H9 (cell line): ENCODE measurements at regions not wholly inside any gene's neighbourhood (a gene's known extent, or its start where the extent isn't known, plus 50 kb on each side); places are given as distances from the start of the nearest gene placed in this dataset.

Experiments
- DNase-seq: peaks from one replicate; pipeline ENCODE4 v3.0.0-alpha.2; 2017
- H2AFZ ChIP-seq: one replicate; pipeline ENCODE4 v1.6.1; 2013; ENCODE audit warnings: mild to moderate bottlenecking, low read length, control low read depth, moderate library complexity
- H2AK5ac ChIP-seq: 2 replicates; pipeline ENCODE4 v1.6.1; 2013; ENCODE audit warnings: low read length, control low read depth, mixed read lengths; ENCODE audit not compliant: insufficient read length
- H2BK120ac ChIP-seq: one replicate; pipeline ENCODE4 v1.6.1; 2013; ENCODE audit warnings: low read depth, mild to moderate bottlenecking, low read length, control low read depth, inconsistent platforms; ENCODE audit not compliant: poor library complexity, severe bottlenecking
- H2BK12ac ChIP-seq: 2 replicates; pipeline ENCODE4 v1.6.1; 2013; ENCODE audit warnings: low read length, control low read depth, mixed read lengths, low read depth; ENCODE audit not compliant: insufficient read length
- H2BK15ac ChIP-seq: 2 replicates; pipeline ENCODE4 v1.6.1; 2013; ENCODE audit warnings: low read depth, low read length, control low read depth
- H2BK20ac ChIP-seq: one replicate; pipeline ENCODE4 v1.6.1; 2013; ENCODE audit warnings: low read depth, mild to moderate bottlenecking, low read length, control low read depth, inconsistent platforms; ENCODE audit not compliant: poor library complexity, severe bottlenecking
- H2BK5ac ChIP-seq: 2 replicates; pipeline ENCODE4 v1.6.1; 2013; ENCODE audit warnings: low read length, control low read depth, mixed read lengths; ENCODE audit not compliant: insufficient read length
- H3K14ac ChIP-seq: 2 replicates; pipeline ENCODE4 v1.6.1; 2013; ENCODE audit warnings: low read length, control low read depth; ENCODE audit not compliant: insufficient read depth
- H3K18ac ChIP-seq: 2 replicates; pipeline ENCODE4 v1.6.1; 2013; ENCODE audit warnings: low read depth, mild to moderate bottlenecking, mixed read lengths, low read length, control low read depth; ENCODE audit not compliant: insufficient read length
- H3K23ac ChIP-seq: 2 replicates; pipeline ENCODE4 v1.6.1; 2013; ENCODE audit warnings: low read length, control low read depth, mixed read lengths, low read depth; ENCODE audit not compliant: insufficient read length
- H3K23me2 ChIP-seq: 2 replicates; pipeline ENCODE4 v1.6.1; 2013; ENCODE audit warnings: low read depth, mild to moderate bottlenecking, mixed read lengths, low read length, control low read depth; ENCODE audit not compliant: insufficient read length, poor library complexity, severe bottlenecking
- H3K27ac ChIP-seq: 2 replicates; pipeline ENCODE4 v1.5.1; 2013; ENCODE audit warnings: low read length, control low read depth, mixed read lengths, low read depth; ENCODE audit not compliant: insufficient read length
- H3K27me3 ChIP-seq: 2 replicates; pipeline ENCODE4 v1.6.1; 2013; ENCODE audit warnings: low read length, control low read depth, inconsistent platforms; ENCODE audit not compliant: insufficient read depth
- H3K4ac ChIP-seq: 2 replicates; pipeline ENCODE4 v1.6.1; 2013; ENCODE audit warnings: low read depth, mild to moderate bottlenecking, control low read depth, inconsistent platforms, low read length, moderate library complexity
- H3K4me1 ChIP-seq: 2 replicates; pipeline ENCODE4 v1.6.1; 2013; ENCODE audit warnings: low read length, control low read depth, inconsistent platforms; ENCODE audit not compliant: insufficient read depth
- H3K4me2 ChIP-seq: 2 replicates; pipeline ENCODE4 v1.6.1; 2013; ENCODE audit warnings: low read length, control low read depth, mixed read lengths; ENCODE audit not compliant: insufficient read length, insufficient read depth
- H3K56ac ChIP-seq: 2 replicates; pipeline ENCODE4 v1.6.1; 2013; ENCODE audit warnings: low read depth, mild to moderate bottlenecking, mixed read lengths, low read length, control low read depth; ENCODE audit not compliant: insufficient read length
- H3K79me1 ChIP-seq: 2 replicates; pipeline ENCODE4 v1.6.1; 2013; ENCODE audit warnings: low read depth, mild to moderate bottlenecking, moderate library complexity, low read length, control low read depth, inconsistent platforms; ENCODE audit not compliant: insufficient read depth, poor library complexity, severe bottlenecking
- H3K79me2 ChIP-seq: 2 replicates; pipeline ENCODE4 v1.6.1; 2013; ENCODE audit warnings: low read length, control low read depth, inconsistent platforms; ENCODE audit not compliant: insufficient read depth
- H3K9ac ChIP-seq: 2 replicates; pipeline ENCODE4 v1.6.1; 2013; ENCODE audit warnings: low read length, control low read depth, mixed read lengths; ENCODE audit not compliant: insufficient read length; ENCODE audit errors: extremely low read depth
- H3K9me3 ChIP-seq: one replicate; pipeline ENCODE4 v1.6.1; 2013; ENCODE audit warnings: low read depth, low read length, inconsistent platforms; ENCODE audit not compliant: control insufficient read depth
- H3T11ph ChIP-seq: one replicate; pipeline ENCODE4 v1.6.1; 2013; ENCODE audit warnings: mild to moderate bottlenecking, low read length, control low read depth, inconsistent platforms
- H4K20me1 ChIP-seq: one replicate; pipeline ENCODE4 v1.6.1; 2013; ENCODE audit not compliant: control insufficient read depth, insufficient read length, insufficient read depth
- H4K5ac ChIP-seq: 2 replicates; pipeline ENCODE4 v1.6.1; 2013; ENCODE audit warnings: low read depth, mild to moderate bottlenecking, mixed read lengths, low read length, control low read depth; ENCODE audit not compliant: insufficient read length
- H4K8ac ChIP-seq: replicated peaks from 2 replicates; pipeline ENCODE4 v1.6.1; 2013; ENCODE audit warnings: low read length, control low read depth, mixed read lengths, low read depth; ENCODE audit not compliant: insufficient read length
- H4K91ac ChIP-seq: 2 replicates; pipeline ENCODE4 v1.6.1; 2013; ENCODE audit warnings: low read depth, mild to moderate bottlenecking, moderate library complexity, mixed read lengths, low read length, control low read depth; ENCODE audit not compliant: insufficient read length
- H3K27ac Mint-ChIP-seq, 3 experiments: 2 replicates in 2 of 3; 3 replicates in 1 of 3; pipeline ENCODE4 v1.8.0; 2020 to 2021; ENCODE audit warnings: mixed read lengths in 3 of 3, mild to moderate bottlenecking in 1 of 3, moderate library complexity in 1 of 3
- H3K27me3 Mint-ChIP-seq: 2 replicates; pipeline ENCODE4 v1.8.0; 2021; ENCODE audit warnings: low read depth, mild to moderate bottlenecking, moderate library complexity, mixed read lengths
- H3K36me3 Mint-ChIP-seq, 3 experiments: 2 replicates in 2 of 3; 3 replicates in 1 of 3; pipeline ENCODE4 v1.8.0; 2020 to 2021; ENCODE audit warnings: low read depth in 3 of 3, mixed read lengths in 3 of 3; ENCODE audit not compliant: insufficient read depth in 1 of 3
- H3K4me1 Mint-ChIP-seq, 2 experiments: 2 replicates each; pipeline ENCODE4 v1.8.0; 2020; ENCODE audit warnings: mixed read lengths in 2 of 2
- H3K4me3 Mint-ChIP-seq, 2 experiments: 2 replicates in 1 of 2; 3 replicates in 1 of 2; pipeline ENCODE4 v1.8.0; 2020 to 2021; ENCODE audit warnings: mild to moderate bottlenecking in 2 of 2, mixed read lengths in 2 of 2, moderate library complexity in 1 of 2
- H3K9me3 Mint-ChIP-seq, 2 experiments: 2 replicates in 1 of 2; 3 replicates in 1 of 2; pipeline ENCODE4 v1.8.0; 2020; ENCODE audit warnings: mild to moderate bottlenecking in 2 of 2, mixed read lengths in 2 of 2, moderate library complexity in 1 of 2
- WGBS: extraction: QIAGEN DNeasy Blood & Tissue Kit; methylation state at CpG from one replicate; pipeline ENCODE4 v1.1.7; 2013; ENCODE audit warnings: missing lambda C conversion rate, low lambda C conversion rate, mixed read lengths; ENCODE audit not compliant: insufficient read length; ENCODE audit errors: extremely low coverage; 5-methylcytosine and 5-hydroxymethylcytosine counted together
- TF ChIP-seq, protein P1 (sequence below): fragments of 200-600 bp; sonication (generic); conservative IDR thresholded peaks from 3 replicates; pipeline ENCODE4 v1.8.0; 2021; ENCODE audit warnings: antibody characterized with exemption, mild to moderate bottlenecking

DNA sequence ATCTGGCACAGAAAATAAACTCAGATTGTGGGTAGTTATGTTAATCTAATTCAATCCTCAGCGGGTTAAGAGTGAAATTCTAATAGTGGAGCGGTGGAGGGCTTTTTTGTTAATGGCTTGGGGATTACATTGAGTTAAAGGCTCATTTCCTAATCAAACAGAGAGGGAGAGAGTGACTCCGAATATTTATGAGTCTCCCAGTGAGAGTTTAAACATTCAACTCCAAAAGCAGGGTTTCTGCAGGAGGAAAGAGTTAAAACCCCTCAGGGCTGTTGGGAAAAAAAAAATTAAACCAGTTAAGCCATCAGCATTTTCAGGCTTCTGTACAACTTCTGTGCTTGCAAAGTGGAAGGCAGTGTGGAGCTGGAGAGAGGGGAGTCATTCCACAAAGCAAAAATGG, 62.1 kb upstream of the ESRRB start:
- H4K20me1 ChIP-seq, result no peaks in the 10 kb centered on the region
- no peak overlapping the region for H2BK15ac ChIP-seq
- H3K23ac ChIP-seq, result no peak overlapping the region
- H3K36me3 Mint-ChIP-seq, result no peaks in the 10 kb centered on the region
- no peak overlapping the region for H2AFZ ChIP-seq
- H4K8ac ChIP-seq, result no peak overlapping the region
- H2BK120ac ChIP-seq, result no peak overlapping the region
- H3K4me2 ChIP-seq, result peak overlapping the region; percentile 35
- H3K14ac ChIP-seq, result no peak overlapping the region
- no peak overlapping the region for H3K9ac ChIP-seq
- H3T11ph ChIP-seq, result no peak overlapping the region
- H3K4ac ChIP-seq, result no peak overlapping the region
- H2BK5ac ChIP-seq, result no peak overlapping the region
- H2BK12ac ChIP-seq, result no peak overlapping the region
- H3K18ac ChIP-seq, result no peak overlapping the region
- no peaks in the 10 kb centered on the region; a peak in 1 of 5 replicates for H3K9me3 Mint-ChIP-seq
- peaks cover 53 to 69% of the 10 kb centered on the region in 2 experiments for H3K4me1 Mint-ChIP-seq
- H2AK5ac ChIP-seq, result no peak overlapping the region
- peaks cover 69% of the 10 kb centered on the region for H3K27me3 Mint-ChIP-seq
- TF ChIP-seq, protein P1, sequence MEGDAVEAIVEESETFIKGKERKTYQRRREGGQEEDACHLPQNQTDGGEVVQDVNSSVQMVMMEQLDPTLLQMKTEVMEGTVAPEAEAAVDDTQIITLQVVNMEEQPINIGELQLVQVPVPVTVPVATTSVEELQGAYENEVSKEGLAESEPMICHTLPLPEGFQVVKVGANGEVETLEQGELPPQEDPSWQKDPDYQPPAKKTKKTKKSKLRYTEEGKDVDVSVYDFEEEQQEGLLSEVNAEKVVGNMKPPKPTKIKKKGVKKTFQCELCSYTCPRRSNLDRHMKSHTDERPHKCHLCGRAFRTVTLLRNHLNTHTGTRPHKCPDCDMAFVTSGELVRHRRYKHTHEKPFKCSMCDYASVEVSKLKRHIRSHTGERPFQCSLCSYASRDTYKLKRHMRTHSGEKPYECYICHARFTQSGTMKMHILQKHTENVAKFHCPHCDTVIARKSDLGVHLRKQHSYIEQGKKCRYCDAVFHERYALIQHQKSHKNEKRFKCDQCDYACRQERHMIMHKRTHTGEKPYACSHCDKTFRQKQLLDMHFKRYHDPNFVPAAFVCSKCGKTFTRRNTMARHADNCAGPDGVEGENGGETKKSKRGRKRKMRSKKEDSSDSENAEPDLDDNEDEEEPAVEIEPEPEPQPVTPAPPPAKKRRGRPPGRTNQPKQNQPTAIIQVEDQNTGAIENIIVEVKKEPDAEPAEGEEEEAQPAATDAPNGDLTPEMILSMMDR, result no peak
- no peak overlapping the region for H3K56ac ChIP-seq
- H3K23me2 ChIP-seq, result peaks cover 8% of the 10 kb centered on the region
- no peaks in the 10 kb centered on the region for H3K79me2 ChIP-seq
- WGBS, result no CpG with 5 or more reads among the region's 3 CpGs
- no peak for DNase-seq
- H3K27me3 ChIP-seq, result peaks cover 4% of the 10 kb centered on the region; the same call in 1 of the 2 replicates
- no peak overlapping the region for H4K91ac ChIP-seq
- no peak overlapping the region for H2BK20ac ChIP-seq
- peak overlapping the region; percentile 4 to 69; a peak in 4 of 5 replicates for H3K4me3 Mint-ChIP-seq
- peak overlapping the region in 2 of 3 experiments; percentile 80 to 95; a peak in 5 of 7 replicates for H3K27ac Mint-ChIP-seq
- H3K79me1 ChIP-seq, result no peaks in the 10 kb centered on the region
- no peak overlapping the region for H4K5ac ChIP-seq
- no peak overlapping the region for H3K27ac ChIP-seq
- H3K9me3 ChIP-seq, result no peaks in the 10 kb centered on the region
- peaks cover 16% of the 10 kb centered on the region; the same call in 1 of the 2 replicates for H3K4me1 ChIP-seq
